ENCODE measurements at regions not wholly inside any gene's neighbourhood (a gene's known extent, or its start where the extent isn't known, plus 50 kb on each side); places are given as distances from the start of the nearest gene placed in this dataset.

GRCh38 chr1:61627365-61627764, 97.6 kb downstream of the TM2D1 start:
- ChIA-PET POLR2A (no interaction called here), CTCF (no interaction called here)
- H3K9me3 Mint-ChIP-seq = no peaks in the 10 kb centered on the region
- H3K36me3 Mint-ChIP-seq (ENCODE audit: low read depth) = no peaks in the 10 kb centered on the region
- no peak for DNase-seq
- H3K27me3 Mint-ChIP-seq = peaks cover 7% of the 10 kb centered on the region
- no peak overlapping the region for H3K4me3 Mint-ChIP-seq
- no peak overlapping the region for H3K27ac Mint-ChIP-seq
- H3K4me1 Mint-ChIP-seq = no peaks in the 10 kb centered on the region

GRCh38 chr1:61626816-61627215, 98.1 kb downstream of the TM2D1 start:
- H3K9me3 Mint-ChIP-seq = no peaks in the 10 kb centered on the region
- DNase-seq = no peak
- H3K4me3 Mint-ChIP-seq = no peak overlapping the region
- peaks cover 7% of the 10 kb centered on the region for H3K27me3 Mint-ChIP-seq
- no peaks in the 10 kb centered on the region for H3K36me3 Mint-ChIP-seq (ENCODE audit: low read depth)
- CTCF ChIA-PET = no interaction called here
- H3K4me1 Mint-ChIP-seq = no peaks in the 10 kb centered on the region
- POLR2A ChIA-PET = no interaction called here
- H3K27ac Mint-ChIP-seq = no peak overlapping the region

- H3K36me3 Mint-ChIP-seq (ENCODE audit: low read depth) = no peaks in the 10 kb centered on the region
- H3K27ac Mint-ChIP-seq = no peak overlapping the region
- no peak for DNase-seq
- no peaks in the 10 kb centered on the region for H3K4me1 Mint-ChIP-seq
- peaks cover 7% of the 10 kb centered on the region for H3K27me3 Mint-ChIP-seq
- H3K4me3 Mint-ChIP-seq = no peak overlapping the region
- H3K9me3 Mint-ChIP-seq = no peaks in the 10 kb centered on the region
- ChIA-PET POLR2A (no interaction called here), CTCF (no interaction called here)
These were observed 101.1 kb downstream of the TM2D1 start for GRCh38 chr1:61623852-61624251.

- Mint-ChIP-seq H3K4me3 (no peak overlapping the region), H3K27ac (no peak overlapping the region), H3K36me3 (ENCODE audit: low read depth) (no peaks in the 10 kb centered on the region), H3K9me3 (no peaks in the 10 kb centered on the region), H3K4me1 (no peaks in the 10 kb centered on the region), H3K27me3 (no peaks in the 10 kb centered on the region)
- no peak for DNase-seq
- POLR2A ChIA-PET = no interaction called here
- CTCF ChIA-PET = interaction anchor here (1.6 kb wide), 1 partner anchor 10 kb away, joined by 4 read pairs; no protein-coding TSS in a partner anchor
These were observed 104.4 kb downstream of the TM2D1 start for GRCh38 chr1:61620536-61620935.

GRCh38 chr1:61618755-61619154, 106.2 kb downstream of the TM2D1 start:
- Mint-ChIP-seq H3K4me3 (no peak overlapping the region), H3K27me3 (no peaks in the 10 kb centered on the region), H3K4me1 (no peaks in the 10 kb centered on the region), H3K36me3 (ENCODE audit: low read depth) (no peaks in the 10 kb centered on the region), H3K27ac (no peak overlapping the region), H3K9me3 (no peaks in the 10 kb centered on the region)
- CTCF ChIA-PET = no interaction called here
- no peak for DNase-seq
- POLR2A ChIA-PET = no interaction called here

- no peak overlapping the region for H3K27ac Mint-ChIP-seq
- no peaks in the 10 kb centered on the region for H3K27me3 Mint-ChIP-seq
- H3K4me3 Mint-ChIP-seq = no peak overlapping the region
- no peak for DNase-seq
- no peaks in the 10 kb centered on the region for H3K9me3 Mint-ChIP-seq
- H3K36me3 Mint-ChIP-seq (ENCODE audit: low read depth) = no peaks in the 10 kb centered on the region
- ChIA-PET CTCF (no interaction called here), POLR2A (no interaction called here)
- no peaks in the 10 kb centered on the region for H3K4me1 Mint-ChIP-seq
These were observed 106.7 kb downstream of the TM2D1 start for GRCh38 chr1:61618193-61618592.

- H3K9me3 Mint-ChIP-seq = no peaks in the 10 kb centered on the region
- H3K27ac Mint-ChIP-seq = no peak overlapping the region
- no peaks in the 10 kb centered on the region for H3K36me3 Mint-ChIP-seq (ENCODE audit: low read depth)
- no peak for DNase-seq
- H3K27me3 Mint-ChIP-seq = no peaks in the 10 kb centered on the region
- H3K4me3 Mint-ChIP-seq = no peak overlapping the region
- POLR2A ChIA-PET = no interaction called here
- CTCF ChIA-PET = no interaction called here
- H3K4me1 Mint-ChIP-seq = no peaks in the 10 kb centered on the region
These were observed 108.1 kb downstream of the TM2D1 start for GRCh38 chr1:61616830-61617229.

GRCh38 chr1:61612602-61613001, 112.3 kb downstream of the TM2D1 start:
- Mint-ChIP-seq H3K4me1 (no peaks in the 10 kb centered on the region), H3K4me3 (no peak overlapping the region), H3K27ac (no peak overlapping the region), H3K9me3 (no peaks in the 10 kb centered on the region), H3K27me3 (peaks cover 2% of the 10 kb centered on the region), H3K36me3 (ENCODE audit: low read depth) (no peaks in the 10 kb centered on the region)
- POLR2A ChIA-PET = no interaction called here
- no peak for DNase-seq
- CTCF ChIA-PET = no interaction called here

GRCh38 chr1:61609040-61609439, 115.9 kb downstream of the TM2D1 start:
- Mint-ChIP-seq H3K9me3 (no peaks in the 10 kb centered on the region), H3K4me3 (no peak overlapping the region), H3K27ac (no peak overlapping the region), H3K4me1 (no peaks in the 10 kb centered on the region), H3K27me3 (peaks cover 4% of the 10 kb centered on the region), H3K36me3 (ENCODE audit: low read depth) (no peaks in the 10 kb centered on the region)
- CTCF ChIA-PET = no interaction called here
- POLR2A ChIA-PET = no interaction called here
- no peak for DNase-seq

- Mint-ChIP-seq H3K9me3 (no peaks in the 10 kb centered on the region), H3K27me3 (peaks cover 4% of the 10 kb centered on the region), H3K4me1 (no peaks in the 10 kb centered on the region), H3K27ac (no peak overlapping the region), H3K4me3 (no peak overlapping the region), H3K36me3 (ENCODE audit: low read depth) (no peaks in the 10 kb centered on the region)
- DNase-seq = no peak
- CTCF ChIA-PET = no interaction called here
- POLR2A ChIA-PET = no interaction called here
These were observed 117.5 kb downstream of the TM2D1 start for GRCh38 chr1:61607448-61607847.

- Mint-ChIP-seq H3K36me3 (ENCODE audit: low read depth) (no peaks in the 10 kb centered on the region), H3K27me3 (peaks cover 7% of the 10 kb centered on the region), H3K27ac (no peak overlapping the region), H3K4me3 (no peak overlapping the region), H3K4me1 (no peaks in the 10 kb centered on the region), H3K9me3 (no peaks in the 10 kb centered on the region)
- POLR2A ChIA-PET = no interaction called here
- no peak for DNase-seq
- CTCF ChIA-PET = no interaction called here
These were observed 118.3 kb downstream of the TM2D1 start for GRCh38 chr1:61606448-61607312.

- ChIA-PET POLR2A (no interaction called here), CTCF (interaction anchor here (1.6 kb wide), 1 partner anchor 17 kb away, joined by 3 read pairs; no protein-coding TSS in a partner anchor)
- Mint-ChIP-seq H3K4me3 (no peak overlapping the region), H3K27ac (no peak overlapping the region), H3K27me3 (peaks cover 7% of the 10 kb centered on the region), H3K9me3 (no peaks in the 10 kb centered on the region), H3K4me1 (no peaks in the 10 kb centered on the region), H3K36me3 (ENCODE audit: low read depth) (no peaks in the 10 kb centered on the region)
- DNase-seq = no peak
These were observed 119.2 kb downstream of the TM2D1 start for GRCh38 chr1:61605607-61606321.

- ChIA-PET CTCF (interaction anchor here (1.6 kb wide), 1 partner anchor 16 kb away, joined by 3 read pairs; no protein-coding TSS in a partner anchor), POLR2A (no interaction called here)
- DNase-seq = no peak
These were observed 120.3 kb downstream of the TM2D1 start for GRCh38 chr1:61604684-61605083.

More at GRCh38 chr1:61604684-61605083, 120.3 kb downstream of the TM2D1 start:
- Mint-ChIP-seq H3K36me3 (ENCODE audit: low read depth) (no peaks in the 10 kb centered on the region), H3K4me3 (no peak overlapping the region), H3K27ac (no peak overlapping the region), H3K9me3 (no peaks in the 10 kb centered on the region), H3K4me1 (no peaks in the 10 kb centered on the region), H3K27me3 (peaks cover 9% of the 10 kb centered on the region)
